ENCODE measurements at regions not wholly inside any gene's neighbourhood (a gene's known extent, or its start where the extent isn't known, plus 50 kb on each side); places are given as distances from the start of the nearest gene placed in this dataset.
A peak's percentile ranks its signal among the peaks of the same experiment; 100 is the strongest.

DNA sequence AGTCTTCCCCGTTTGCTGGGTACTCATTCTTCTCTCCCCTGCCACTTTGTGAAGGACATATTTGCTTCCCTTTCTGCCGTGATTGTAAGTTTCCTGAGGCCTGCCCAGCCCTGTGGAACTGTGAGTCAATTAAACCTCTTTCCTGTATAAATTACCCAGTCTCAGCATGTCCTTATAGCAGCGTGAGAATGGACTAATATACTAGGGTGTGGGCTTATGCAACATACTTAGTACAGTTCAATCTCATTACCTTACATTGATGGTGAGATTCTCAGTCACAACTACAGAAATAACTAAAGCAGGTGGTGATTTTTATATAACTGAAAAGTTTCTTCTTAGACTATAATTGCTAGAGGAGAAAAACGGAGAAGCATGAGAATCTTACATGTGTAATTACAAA, 237.9 kb upstream of the MMADHC start:
- DNase-seq (ENCODE audit: low read depth): no peak
- H3K4me3 ChIP-seq (ENCODE audit: low read depth, low read length): no peak overlapping the region
- TF ChIP-seq, protein P1, sequence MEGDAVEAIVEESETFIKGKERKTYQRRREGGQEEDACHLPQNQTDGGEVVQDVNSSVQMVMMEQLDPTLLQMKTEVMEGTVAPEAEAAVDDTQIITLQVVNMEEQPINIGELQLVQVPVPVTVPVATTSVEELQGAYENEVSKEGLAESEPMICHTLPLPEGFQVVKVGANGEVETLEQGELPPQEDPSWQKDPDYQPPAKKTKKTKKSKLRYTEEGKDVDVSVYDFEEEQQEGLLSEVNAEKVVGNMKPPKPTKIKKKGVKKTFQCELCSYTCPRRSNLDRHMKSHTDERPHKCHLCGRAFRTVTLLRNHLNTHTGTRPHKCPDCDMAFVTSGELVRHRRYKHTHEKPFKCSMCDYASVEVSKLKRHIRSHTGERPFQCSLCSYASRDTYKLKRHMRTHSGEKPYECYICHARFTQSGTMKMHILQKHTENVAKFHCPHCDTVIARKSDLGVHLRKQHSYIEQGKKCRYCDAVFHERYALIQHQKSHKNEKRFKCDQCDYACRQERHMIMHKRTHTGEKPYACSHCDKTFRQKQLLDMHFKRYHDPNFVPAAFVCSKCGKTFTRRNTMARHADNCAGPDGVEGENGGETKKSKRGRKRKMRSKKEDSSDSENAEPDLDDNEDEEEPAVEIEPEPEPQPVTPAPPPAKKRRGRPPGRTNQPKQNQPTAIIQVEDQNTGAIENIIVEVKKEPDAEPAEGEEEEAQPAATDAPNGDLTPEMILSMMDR (IDR thresholded peaks at IDR 0.05; ENCODE audit: insufficient read depth, low read depth, low read length): no peak

DNA sequence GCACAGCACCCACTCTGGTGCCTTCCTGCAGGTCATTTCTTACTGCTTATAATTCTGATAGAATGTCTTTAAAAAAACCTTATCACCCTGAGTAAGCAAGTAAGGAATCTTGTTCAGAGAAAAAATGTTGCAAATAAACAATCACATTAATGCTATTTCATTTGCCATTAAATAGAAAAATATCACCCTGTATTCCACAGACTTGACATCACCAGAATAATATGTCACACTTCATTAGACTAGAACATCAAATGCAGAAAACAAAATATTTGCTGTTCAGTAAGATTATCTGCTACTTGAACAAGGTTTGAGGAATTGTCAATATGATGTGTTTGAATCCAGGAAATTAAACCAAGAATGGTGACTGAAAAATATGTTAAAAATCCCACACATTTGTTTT, 236.6 kb upstream of the MMADHC start:
- TF ChIP-seq, protein P1 (IDR thresholded peaks at IDR 0.05; ENCODE audit: insufficient read depth, low read depth, low read length): no peak
- no peak for DNase-seq (ENCODE audit: low read depth)
- H3K4me3 ChIP-seq (ENCODE audit: low read depth, low read length): no peak overlapping the region

DNA sequence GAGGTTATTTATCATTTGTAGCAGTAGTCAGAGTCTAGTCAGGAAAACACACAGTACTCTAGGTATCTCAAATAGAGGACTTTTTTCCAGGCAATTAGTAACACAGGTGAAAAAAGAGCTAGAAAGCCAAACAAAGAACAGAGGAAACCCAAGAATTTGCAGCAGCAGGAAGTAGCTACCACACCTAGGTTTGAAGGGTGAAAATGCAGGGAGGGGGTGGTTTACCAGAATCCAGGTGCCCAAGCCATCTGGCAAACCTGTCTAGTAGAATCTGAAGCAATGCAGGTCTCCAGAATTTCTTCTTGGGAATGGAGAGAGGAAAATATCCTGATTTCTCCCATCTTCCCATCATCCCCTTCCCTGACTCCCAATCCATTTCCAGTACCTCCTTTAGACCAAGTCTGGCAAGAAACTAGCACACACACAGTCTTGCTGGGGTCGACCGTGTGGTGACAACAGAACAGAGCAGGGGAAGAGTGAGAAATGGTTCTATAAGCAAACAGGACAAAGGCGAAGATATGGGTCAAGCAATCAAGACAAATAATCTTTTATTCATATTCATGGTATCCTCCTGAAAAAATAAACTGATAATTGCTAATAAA, 231.9 kb upstream of the MMADHC start:
- TF ChIP-seq, protein P1 (IDR thresholded peaks at IDR 0.05; ENCODE audit: insufficient read depth, low read depth, low read length): no peak
- H3K4me3 ChIP-seq (ENCODE audit: low read depth, low read length): no peak overlapping the region
- no peak for DNase-seq (ENCODE audit: low read depth)

- peak; percentile 29 for DNase-seq (ENCODE audit: low read depth)
- no peak overlapping the region for H3K4me3 ChIP-seq (ENCODE audit: low read depth, low read length)
- TF ChIP-seq, protein P1 (IDR thresholded peaks at IDR 0.05; ENCODE audit: insufficient read depth, low read depth, low read length): no peak
Measured at GRCh38 chr2:149816756-149817551, 229.4 kb upstream of the MMADHC start.

DNA sequence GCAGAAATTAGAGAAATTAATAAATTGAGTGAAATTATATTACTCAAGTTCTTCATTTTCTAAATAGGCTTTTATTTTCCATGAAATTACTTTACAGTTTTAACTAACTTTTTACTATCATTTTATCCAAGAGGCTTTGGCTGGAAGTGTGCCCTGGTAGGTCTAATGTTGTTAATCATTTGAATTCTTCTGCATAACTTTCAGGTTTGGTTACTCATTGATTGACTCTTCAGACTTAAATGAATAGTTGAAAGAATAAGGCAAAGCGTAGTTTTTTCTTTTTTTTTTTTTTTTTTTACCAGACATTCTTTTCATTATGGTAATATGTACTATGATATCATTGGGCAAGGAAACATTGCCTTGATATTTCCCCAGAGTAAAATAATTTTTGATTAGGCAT, 228.4 kb upstream of the MMADHC start:
- H3K4me3 ChIP-seq (ENCODE audit: low read depth, low read length): no peak overlapping the region
- TF ChIP-seq, protein P1 (IDR thresholded peaks at IDR 0.05; ENCODE audit: insufficient read depth, low read depth, low read length): no peak
- DNase-seq (ENCODE audit: low read depth): no peak

GRCh38 chr2:149814901-149815300, 227.3 kb upstream of the MMADHC start:
- TF ChIP-seq, protein P1 (IDR thresholded peaks at IDR 0.05; ENCODE audit: insufficient read depth, low read depth, low read length): no peak
- DNase-seq (ENCODE audit: low read depth): no peak
- no peak overlapping the region for H3K4me3 ChIP-seq (ENCODE audit: low read depth, low read length)
